Panc1 (cell line): ENCODE measurements at regions not wholly inside any gene's neighbourhood (a gene's known extent, or its start where the extent isn't known, plus 50 kb on each side); places are given as distances from the start of the nearest gene placed in this dataset.

ENCODE experiments used
- CTCF ChIP-seq: fragments of 450-650 bp; IDR thresholded peaks from 2 replicates; pipeline ENCODE4 v1.5.1; 2017; ENCODE audit warnings: mild to moderate bottlenecking
- POLR2AphosphoS5 ChIP-seq: IDR thresholded peaks from 2 replicates; pipeline ENCODE4 v1.6.1; 2012; ENCODE audit warnings: mild to moderate bottlenecking, low read depth, low read length, moderate library complexity
- REST ChIP-seq, 2 experiments: IDR thresholded peaks; 2 replicates each; pipeline ENCODE4 v1.6.1; 2011 to 2012; ENCODE audit warnings: low read depth in 2 of 2, control low read depth in 1 of 2, low read length in 1 of 2, mild to moderate bottlenecking in 1 of 2, moderate library complexity in 1 of 2; ENCODE audit not compliant: insufficient read depth in 1 of 2
- SIN3A ChIP-seq: IDR thresholded peaks from 2 replicates; pipeline ENCODE4 v1.6.1; 2012; ENCODE audit warnings: low read depth, mild to moderate bottlenecking, low read length, moderate library complexity, borderline replicate concordance; ENCODE audit not compliant: insufficient read depth
- TCF7L2 ChIP-seq: IDR thresholded peaks from 2 replicates; pipeline ENCODE4 v1.6.1; 2011; ENCODE audit warnings: mild to moderate bottlenecking, low read depth, low read length, inconsistent platforms

DNA sequence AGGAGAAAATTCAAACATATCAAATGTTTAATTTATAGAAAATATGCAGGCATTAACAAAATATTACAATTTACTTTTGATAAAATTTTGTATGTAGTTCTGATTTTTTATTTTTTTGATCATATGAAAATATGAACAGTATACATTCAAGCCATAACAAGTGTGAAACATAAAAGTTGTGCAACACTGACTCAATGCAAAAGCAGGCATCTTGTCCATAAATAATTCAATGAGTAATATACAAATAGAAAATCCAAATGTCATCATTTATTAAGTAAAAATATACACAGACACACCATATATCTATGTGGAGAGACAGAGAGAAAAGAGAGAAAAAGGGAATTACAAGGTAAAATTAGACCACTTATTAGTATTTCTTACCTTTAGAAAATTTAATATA is 1183.9 kb downstream of the SLITRK1 start:
- TF ChIP-seq CTCF, result no peak
- TF ChIP-seq REST (IDR thresholded peaks at IDR 0.05; ENCODE audit: insufficient read depth in 1 of 2, low read depth in 2 of 2, low read length in 1 of 2), result no peak
- TF ChIP-seq SIN3A, result no peak
- no peak for TF ChIP-seq POLR2AphosphoS5
- no peak for TF ChIP-seq TCF7L2
